ENCODE measurements at regions not wholly inside any gene's neighbourhood (a gene's known extent, or its start where the extent isn't known, plus 50 kb on each side); places are given as distances from the start of the nearest gene placed in this dataset.

DNA sequence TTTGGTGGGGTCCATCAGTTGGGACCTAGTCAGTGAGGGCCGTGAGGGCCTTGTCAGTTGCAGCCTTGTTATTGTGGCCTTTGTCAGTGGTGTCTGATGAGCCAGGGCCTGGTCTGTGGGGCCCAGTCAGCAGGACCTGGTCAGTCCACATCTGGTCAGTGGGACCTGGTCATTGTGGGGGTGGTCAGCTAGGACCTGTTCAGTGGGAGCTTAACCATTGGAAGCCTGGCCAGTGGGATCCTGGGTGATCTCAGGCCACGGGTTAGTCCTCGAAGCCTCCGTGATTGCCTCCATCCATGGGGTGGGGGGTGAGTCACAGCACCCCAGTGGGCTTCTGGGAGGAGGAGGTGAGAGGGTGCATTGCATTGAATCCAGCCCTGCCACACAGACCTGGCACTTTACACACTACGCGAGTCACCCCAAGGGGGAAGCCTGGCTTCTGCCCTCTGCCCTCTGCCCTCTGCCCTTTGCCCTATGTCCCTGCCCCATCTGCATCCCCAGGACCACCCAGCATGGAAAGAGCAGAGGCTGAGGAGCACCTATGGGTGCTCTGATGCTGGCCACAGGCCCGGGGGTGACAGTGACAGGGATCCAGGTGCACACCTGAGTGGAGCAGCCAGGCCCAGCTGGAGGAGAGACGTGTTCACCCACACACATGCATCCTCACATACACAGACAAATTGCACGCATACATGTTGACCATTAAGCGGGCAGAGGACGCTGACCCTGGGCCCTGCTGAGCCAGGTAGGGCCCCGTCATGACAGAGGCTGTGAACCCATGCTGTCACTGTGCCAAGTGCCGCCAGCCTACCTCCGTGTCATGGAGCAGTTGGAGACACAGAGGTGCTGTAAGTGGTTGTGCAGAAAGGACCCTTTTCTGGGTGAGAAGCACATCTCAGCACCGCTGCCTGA lies 59.8 kb upstream of the TPM4 start:
- Histone ChIP-seq H3K4me1 (no peaks in the 10 kb centered on the region), H3K4me3 (no peak overlapping the region), H3K27ac (replicated peaks) (no peak overlapping the region), H3K9me3 (replicated peaks) (no peaks in the 10 kb centered on the region), H3K27me3 (ENCODE audit: low read depth) (peaks cover 9% of the 10 kb centered on the region), H3K36me3 (no peaks in the 10 kb centered on the region)
- TF ChIP-seq, protein P1, sequence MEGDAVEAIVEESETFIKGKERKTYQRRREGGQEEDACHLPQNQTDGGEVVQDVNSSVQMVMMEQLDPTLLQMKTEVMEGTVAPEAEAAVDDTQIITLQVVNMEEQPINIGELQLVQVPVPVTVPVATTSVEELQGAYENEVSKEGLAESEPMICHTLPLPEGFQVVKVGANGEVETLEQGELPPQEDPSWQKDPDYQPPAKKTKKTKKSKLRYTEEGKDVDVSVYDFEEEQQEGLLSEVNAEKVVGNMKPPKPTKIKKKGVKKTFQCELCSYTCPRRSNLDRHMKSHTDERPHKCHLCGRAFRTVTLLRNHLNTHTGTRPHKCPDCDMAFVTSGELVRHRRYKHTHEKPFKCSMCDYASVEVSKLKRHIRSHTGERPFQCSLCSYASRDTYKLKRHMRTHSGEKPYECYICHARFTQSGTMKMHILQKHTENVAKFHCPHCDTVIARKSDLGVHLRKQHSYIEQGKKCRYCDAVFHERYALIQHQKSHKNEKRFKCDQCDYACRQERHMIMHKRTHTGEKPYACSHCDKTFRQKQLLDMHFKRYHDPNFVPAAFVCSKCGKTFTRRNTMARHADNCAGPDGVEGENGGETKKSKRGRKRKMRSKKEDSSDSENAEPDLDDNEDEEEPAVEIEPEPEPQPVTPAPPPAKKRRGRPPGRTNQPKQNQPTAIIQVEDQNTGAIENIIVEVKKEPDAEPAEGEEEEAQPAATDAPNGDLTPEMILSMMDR (IDR thresholded peaks at IDR 0.05; ENCODE audit: borderline replicate concordance) = no peak
- no peak for DNase-seq
- intact Hi-C loops (cut with micrococcal nuclease) = no loop called here

DNA sequence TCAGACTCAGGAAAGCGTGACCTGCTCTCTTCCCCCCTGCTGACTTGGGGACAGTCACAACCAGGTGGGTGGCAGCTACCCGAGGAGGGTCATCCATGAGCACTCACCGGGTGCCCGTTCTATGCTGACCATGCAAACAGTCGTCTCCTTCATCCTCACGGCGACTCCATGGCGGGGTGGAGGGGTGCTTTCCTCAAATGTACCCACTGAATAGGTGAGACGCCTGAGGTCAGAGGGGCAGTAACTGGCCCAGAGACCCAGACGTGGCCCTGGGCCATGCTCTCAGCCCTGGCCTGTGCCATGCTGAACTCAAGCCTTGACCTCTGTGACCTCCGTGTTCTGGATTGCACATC lies 59.2 kb upstream of the TPM4 start:
- Histone ChIP-seq H3K27me3 (ENCODE audit: low read depth) (peaks cover 13% of the 10 kb centered on the region), H3K27ac (replicated peaks) (no peak overlapping the region), H3K4me3 (no peak overlapping the region), H3K36me3 (no peaks in the 10 kb centered on the region), H3K9me3 (replicated peaks) (no peaks in the 10 kb centered on the region), H3K4me1 (no peaks in the 10 kb centered on the region)
- TF ChIP-seq, protein P1 (IDR thresholded peaks at IDR 0.05; ENCODE audit: borderline replicate concordance) = no peak
- intact Hi-C loops (cut with micrococcal nuclease) = no loop called here
- no peak for DNase-seq

DNA sequence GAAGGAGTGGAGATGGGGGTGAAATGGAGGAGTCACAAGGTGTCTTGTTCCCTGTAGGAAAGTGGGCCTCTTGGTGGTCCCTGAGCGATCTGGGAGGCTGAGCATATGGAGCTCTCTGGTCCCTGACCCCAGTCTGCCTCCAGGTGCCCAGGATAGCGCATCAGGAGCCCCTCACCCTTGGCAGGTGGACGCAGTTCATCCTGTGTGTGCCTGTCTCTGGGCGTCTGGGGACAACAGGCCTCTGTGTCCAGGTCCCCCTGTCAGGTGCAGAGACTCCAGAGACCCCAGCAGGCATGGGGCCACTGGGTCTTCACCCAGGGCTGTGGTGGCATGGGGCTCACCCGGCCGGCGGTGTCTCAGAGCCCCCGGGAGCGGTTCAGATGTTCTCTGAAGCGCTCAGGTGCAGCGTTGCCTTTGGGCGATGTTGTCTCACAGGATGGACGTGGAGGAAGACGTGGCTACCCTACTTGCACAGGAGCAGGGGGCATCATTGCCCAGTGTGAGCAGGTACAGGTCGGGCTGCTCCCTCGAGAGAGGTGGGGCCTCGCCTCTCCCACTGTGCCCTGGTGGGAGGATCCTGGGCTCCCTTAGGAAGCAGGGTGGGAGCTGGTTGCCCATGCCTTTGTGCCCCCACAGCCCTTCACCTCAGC lies 58.1 kb upstream of the TPM4 start:
- Histone ChIP-seq H3K27ac (replicated peaks) (no peak overlapping the region), H3K36me3 (no peaks in the 10 kb centered on the region), H3K9me3 (replicated peaks) (no peaks in the 10 kb centered on the region), H3K4me1 (no peaks in the 10 kb centered on the region), H3K4me3 (no peak overlapping the region), H3K27me3 (ENCODE audit: low read depth) (peaks cover 22% of the 10 kb centered on the region)
- intact Hi-C loops (cut with micrococcal nuclease) = no loop called here
- no peak for DNase-seq
- TF ChIP-seq, protein P1 (IDR thresholded peaks at IDR 0.05; ENCODE audit: borderline replicate concordance) = no peak

DNA sequence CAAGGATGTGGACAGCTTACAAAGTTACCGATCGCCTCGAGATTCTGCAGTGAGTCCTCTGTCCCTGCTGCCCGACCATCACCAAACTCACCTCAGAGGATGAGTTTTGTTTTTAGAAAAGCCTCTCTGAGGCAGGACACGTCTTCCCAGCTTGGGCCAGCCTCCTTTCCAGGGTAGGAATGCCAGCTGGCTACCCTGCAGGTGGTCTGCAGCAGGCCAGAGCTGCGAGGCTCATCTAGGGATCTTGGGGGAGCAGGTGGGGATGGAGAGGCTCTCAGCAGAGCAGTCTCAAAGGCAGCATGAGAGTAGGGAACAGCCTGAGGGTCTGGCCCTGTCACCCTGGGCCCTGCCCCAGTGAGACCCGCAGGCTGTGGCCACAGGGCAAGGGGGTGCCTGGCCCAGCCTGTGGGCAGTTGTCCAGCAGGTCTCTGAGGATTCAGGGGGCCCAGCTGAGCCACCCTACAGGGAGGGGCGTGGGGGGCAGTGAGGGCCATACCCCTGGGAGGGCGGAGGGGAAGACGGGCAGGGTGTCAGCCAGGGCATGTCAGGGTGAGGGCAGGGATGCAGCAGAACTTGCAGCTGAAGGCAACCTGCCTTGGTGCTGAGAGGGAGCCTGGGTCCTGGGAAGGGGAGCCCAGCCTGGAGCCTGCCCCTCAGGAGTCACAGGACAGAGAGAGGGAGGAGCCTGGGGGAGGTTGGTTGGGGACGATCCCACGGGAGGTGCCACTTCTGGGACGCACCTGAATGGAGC lies 57.3 kb upstream of the TPM4 start:
- H3K27me3 ChIP-seq (ENCODE audit: low read depth) = peaks cover 29% of the 10 kb centered on the region
- H3K36me3 ChIP-seq = no peaks in the 10 kb centered on the region
- intact Hi-C loops (cut with micrococcal nuclease) = no loop called here
- no peaks in the 10 kb centered on the region for H3K9me3 ChIP-seq (replicated peaks)
- H3K4me1 ChIP-seq = no peaks in the 10 kb centered on the region
- no peak overlapping the region for H3K27ac ChIP-seq (replicated peaks)
- H3K4me3 ChIP-seq = no peak overlapping the region
- TF ChIP-seq, protein P1 (IDR thresholded peaks at IDR 0.05; ENCODE audit: borderline replicate concordance) = no peak
- DNase-seq = no peak

DNA sequence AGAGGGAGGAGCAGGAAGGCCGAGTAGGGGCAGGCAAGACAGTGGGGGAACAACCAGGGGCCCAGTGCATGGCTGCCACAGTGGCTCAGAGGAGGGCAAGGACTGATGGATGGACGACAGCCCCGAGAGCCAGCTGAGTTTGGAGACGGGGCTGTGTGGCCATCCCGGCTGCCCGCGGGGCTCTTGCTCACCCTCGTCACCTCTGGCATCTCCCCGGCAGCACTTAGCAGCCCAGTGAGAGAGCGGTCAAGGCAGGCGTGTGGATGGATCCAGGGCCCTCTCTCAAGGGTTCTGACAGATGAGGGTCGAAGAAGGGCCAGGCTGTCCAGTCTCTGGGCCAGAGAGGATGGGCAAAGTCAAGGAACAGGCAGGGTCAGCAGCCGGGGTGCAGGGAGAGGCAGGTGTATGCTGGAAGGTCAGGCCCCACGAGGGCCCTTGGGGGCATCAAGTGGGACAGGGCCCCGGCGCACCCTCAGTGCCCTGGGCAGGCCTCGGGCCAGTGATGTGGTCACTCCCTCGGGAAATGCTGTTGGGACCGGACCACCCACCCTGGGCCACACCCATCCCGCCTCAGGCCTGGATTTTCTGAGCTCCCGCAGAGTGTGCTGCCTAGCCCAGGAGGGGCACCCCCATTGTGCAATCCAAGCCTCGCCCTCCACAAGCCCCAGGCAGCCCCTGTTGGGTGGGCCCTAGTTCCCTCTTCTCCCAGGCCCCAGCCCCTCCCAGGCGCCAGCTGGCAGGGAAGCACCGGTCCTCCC lies 56.4 kb upstream of the TPM4 start:
- Histone ChIP-seq H3K27me3 (ENCODE audit: low read depth) (peaks cover 36% of the 10 kb centered on the region), H3K27ac (replicated peaks) (no peak overlapping the region), H3K36me3 (no peaks in the 10 kb centered on the region), H3K4me1 (no peaks in the 10 kb centered on the region), H3K9me3 (replicated peaks) (no peaks in the 10 kb centered on the region), H3K4me3 (no peak overlapping the region)
- DNase-seq = no peak
- intact Hi-C loops (cut with micrococcal nuclease) = no loop called here
- TF ChIP-seq, protein P1 (IDR thresholded peaks at IDR 0.05; ENCODE audit: borderline replicate concordance) = no peak

Measured in left ventricle myocardium inferior (tissue), 1 donor.